ENCODE measurements at regions not wholly inside any gene's neighbourhood (a gene's known extent, or its start where the extent isn't known, plus 50 kb on each side); places are given as distances from the start of the nearest gene placed in this dataset.

DNA sequence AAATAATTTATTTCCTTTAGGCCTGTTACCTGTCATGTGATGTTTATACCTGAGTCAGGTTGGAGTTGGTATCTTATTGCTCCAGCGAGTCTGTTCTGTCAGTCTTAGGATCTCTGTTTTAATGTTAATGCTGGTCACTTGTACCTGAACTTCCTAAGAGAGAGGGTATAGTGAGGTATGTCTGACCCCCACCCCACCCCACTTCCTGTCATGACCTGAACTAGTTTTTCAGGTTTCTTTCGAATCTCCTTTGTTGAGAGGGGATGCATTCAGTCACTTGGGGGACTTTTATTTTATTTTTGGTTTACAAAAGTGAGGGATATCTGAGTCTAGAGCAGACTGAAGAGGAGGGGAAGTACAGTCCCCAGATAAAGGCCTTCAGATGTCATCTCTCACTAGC lies 769.0 kb upstream of the COBL start:
- TF ChIP-seq, protein P1, sequence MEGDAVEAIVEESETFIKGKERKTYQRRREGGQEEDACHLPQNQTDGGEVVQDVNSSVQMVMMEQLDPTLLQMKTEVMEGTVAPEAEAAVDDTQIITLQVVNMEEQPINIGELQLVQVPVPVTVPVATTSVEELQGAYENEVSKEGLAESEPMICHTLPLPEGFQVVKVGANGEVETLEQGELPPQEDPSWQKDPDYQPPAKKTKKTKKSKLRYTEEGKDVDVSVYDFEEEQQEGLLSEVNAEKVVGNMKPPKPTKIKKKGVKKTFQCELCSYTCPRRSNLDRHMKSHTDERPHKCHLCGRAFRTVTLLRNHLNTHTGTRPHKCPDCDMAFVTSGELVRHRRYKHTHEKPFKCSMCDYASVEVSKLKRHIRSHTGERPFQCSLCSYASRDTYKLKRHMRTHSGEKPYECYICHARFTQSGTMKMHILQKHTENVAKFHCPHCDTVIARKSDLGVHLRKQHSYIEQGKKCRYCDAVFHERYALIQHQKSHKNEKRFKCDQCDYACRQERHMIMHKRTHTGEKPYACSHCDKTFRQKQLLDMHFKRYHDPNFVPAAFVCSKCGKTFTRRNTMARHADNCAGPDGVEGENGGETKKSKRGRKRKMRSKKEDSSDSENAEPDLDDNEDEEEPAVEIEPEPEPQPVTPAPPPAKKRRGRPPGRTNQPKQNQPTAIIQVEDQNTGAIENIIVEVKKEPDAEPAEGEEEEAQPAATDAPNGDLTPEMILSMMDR (IDR thresholded peaks at IDR 0.05) = no peak
- TF ChIP-seq POLR2AphosphoS5 (IDR thresholded peaks at IDR 0.05) (no peak), POLR2A (IDR thresholded peaks at IDR 0.05) (no peak)
